A549 (cell line): ENCODE measurements at regions not wholly inside any gene's neighbourhood (a gene's known extent, or its start where the extent isn't known, plus 50 kb on each side); places are given as distances from the start of the nearest gene placed in this dataset.

Experiments used
- ATAC-seq, 2 experiments: fragments of 200-7000 bp in 1 of 2; fragments of >200 bp in 1 of 2; cut with Nextera tagmentation in 1 of 2; cut with Tn5 transposase in 1 of 2; 3 replicates each; pipeline versions ENCODE4 v1.8.0 to v1.9.1; 2018 to 2020; ENCODE audit warnings: mild to moderate bottlenecking in 1 of 2, moderate library complexity in 1 of 2
- CTCF ChIA-PET: fragments of 300-600 bp; sonication (Branson Sonifier 250); formaldehyde crosslinking; extraction: SDS; loops from one replicate; lab custom pipeline; 2021; ENCODE audit warnings: antibody characterized with exemption, inconsistent platforms; lab: Yijun Ruan, JAX
- POLR2A ChIA-PET: fragments of 350-600 bp; formaldehyde crosslinking; extraction: SDS; loops from one replicate; lab custom pipeline; 2021; ENCODE audit warnings: antibody characterized with exemption, inconsistent platforms; lab: Yijun Ruan, JAX
- DNase-seq, 2 experiments: peaks; one replicate each; pipeline versions ENCODE4 v3.0.0 to v3.0.0-alpha.2; 2011 to 2016; ENCODE audit warnings: low read depth in 1 of 2, low spot score in 1 of 2
- FAIRE-seq: peaks from 2 replicates; lab custom pipeline; 2011; peaks lifted over from hg19 to GRCh38; lab: Jason Lieb, UNC
- H3K27ac ChIP-seq, 2 experiments: fragments of >200 bp; sonication (Bioruptor Twin); formaldehyde crosslinking; 3 replicates each; pipeline ENCODE4 v1.5.1; 2016 to 2017
- H3K4me1 ChIP-seq: fragments of >200 bp; sonication (Bioruptor Twin); formaldehyde crosslinking; 3 replicates; pipeline ENCODE4 v1.6.1; 2016
- H3K4me2 ChIP-seq: fragments of >200 bp; sonication (Bioruptor Twin); formaldehyde crosslinking; 3 replicates; pipeline ENCODE4 v1.6.1; 2016
- H3K4me3 ChIP-seq: fragments of >200 bp; sonication (Bioruptor Twin); formaldehyde crosslinking; 3 replicates; pipeline ENCODE4 v1.5.1; 2016
- H3K9me3 ChIP-seq: fragments of >200 bp; sonication (Bioruptor Twin); formaldehyde crosslinking; 3 replicates; pipeline ENCODE4 v1.6.1; 2016
- BHLHE40 ChIP-seq: IDR thresholded peaks from 2 replicates; pipeline ENCODE4 v1.6.1; 2012; ENCODE audit warnings: low read depth, low read length, inconsistent platforms
- CHD2 ChIP-seq: fragments of 150-350 bp; IDR thresholded peaks from 2 replicates; pipeline ENCODE4 v1.6.1; 2014; ENCODE audit warnings: low read length; ENCODE audit not compliant: partially characterized antibody
- ESRRA ChIP-seq: fragments of 150-350 bp; IDR thresholded peaks from 2 replicates; pipeline ENCODE4 v1.6.1; 2014; ENCODE audit warnings: mild to moderate bottlenecking, low read length, borderline replicate concordance
- FOSB ChIP-seq: fragments of 250-450 bp; sonication (Bioruptor Pico); IDR thresholded peaks from 2 replicates; pipeline ENCODE4 v1.5.0; 2020; ENCODE audit warnings: mild to moderate bottlenecking, moderate library complexity
- HDAC2 ChIP-seq: fragments of 200-600 bp; sonication (generic); IDR thresholded peaks from 2 replicates; pipeline ENCODE4 v1.6.1; 2016
- HOXA7 ChIP-seq: fragments of 250-450 bp; sonication (Bioruptor Pico); IDR thresholded peaks from 2 replicates; pipeline ENCODE4 v1.5.0; 2020; ENCODE audit warnings: mild to moderate bottlenecking, moderate library complexity
- HOXB5 ChIP-seq: fragments of 250-450 bp; sonication (Bioruptor Pico); IDR thresholded peaks from 2 replicates; pipeline ENCODE4 v1.5.0; 2020; ENCODE audit warnings: mild to moderate bottlenecking, moderate library complexity
- JUN ChIP-seq, 2 experiments: fragments of >200 bp; sonication (Bioruptor Twin); formaldehyde crosslinking; IDR thresholded peaks; 2 replicates in 1 of 2; 3 replicates in 1 of 2; pipeline ENCODE4 v1.6.1; 2016 to 2017
- MAZ ChIP-seq: fragments of 150-350 bp; IDR thresholded peaks from 2 replicates; pipeline ENCODE4 v1.6.1; 2014; ENCODE audit warnings: antibody characterized with exemption, low read depth, low read length, borderline replicate concordance
- MYC ChIP-seq: IDR thresholded peaks from 2 replicates; pipeline ENCODE4 v1.6.1; 2012; ENCODE audit warnings: mild to moderate bottlenecking, inconsistent platforms, low read length, improper control_type of control experiment, borderline replicate concordance
- NPAS2 ChIP-seq: fragments of 250-450 bp; sonication (Bioruptor Pico); IDR thresholded peaks from 2 replicates; pipeline ENCODE4 v1.8.0; 2022; ENCODE audit warnings: mild to moderate bottlenecking, moderate library complexity, borderline replicate concordance
- NR3C1 ChIP-seq: fragments of >200 bp; sonication (Bioruptor Twin); formaldehyde crosslinking; IDR thresholded peaks from 3 replicates; pipeline ENCODE4 v1.6.1; 2017
- POLR2A ChIP-seq: IDR thresholded peaks from 2 replicates; pipeline ENCODE4 v1.6.1; 2012; ENCODE audit warnings: mild to moderate bottlenecking, low read length
- POLR2AphosphoS2 ChIP-seq: conservative IDR thresholded peaks from 2 replicates; pipeline ENCODE4 v1.6.1; 2012; ENCODE audit warnings: low read length, improper control_type of control experiment, inconsistent platforms
- RAD21 ChIP-seq, 2 experiments: fragments of >200 bp in 1 of 2; sonication (Bioruptor Twin) in 1 of 2; formaldehyde crosslinking in 1 of 2; IDR thresholded peaks in 1 of 2; conservative IDR thresholded peaks in 1 of 2; 2 replicates in 1 of 2; 3 replicates in 1 of 2; pipeline ENCODE4 v1.6.1; 2012 to 2018; ENCODE audit warnings: inconsistent platforms in 1 of 2
- SMC3 ChIP-seq: fragments of >200 bp; sonication (Bioruptor Twin); formaldehyde crosslinking; IDR thresholded peaks from 3 replicates; pipeline ENCODE4 v1.6.1; 2018; ENCODE audit warnings: inconsistent platforms
- SREBF2 ChIP-seq: fragments of 450-650 bp; IDR thresholded peaks from 2 replicates; pipeline ENCODE4 v1.6.1; 2014; ENCODE audit warnings: mild to moderate bottlenecking, moderate library complexity
- ZC3H11A ChIP-seq: fragments of 450-650 bp; IDR thresholded peaks from 2 replicates; pipeline ENCODE4 v1.6.1; 2014; ENCODE audit warnings: antibody characterized with exemption, mild to moderate bottlenecking
- ZSCAN20 ChIP-seq: fragments of 250-450 bp; sonication (Bioruptor Pico); IDR thresholded peaks from 2 replicates; pipeline ENCODE4 v1.8.0; 2022; ENCODE audit warnings: mild to moderate bottlenecking, moderate library complexity
- WGBS: methylation state at CpG from one replicate; pipeline ENCODE4 v1.1.6; 2017; ENCODE audit errors: missing lambda C conversion rate; 5-methylcytosine and 5-hydroxymethylcytosine counted together
- TF ChIP-seq, protein P1 (sequence below): fragments of >200 bp; sonication (Bioruptor Twin); formaldehyde crosslinking; IDR thresholded peaks from 2 replicates; pipeline ENCODE4 v1.6.1; 2016
- TF ChIP-seq, protein P2 (sequence below): IDR thresholded peaks from 2 replicates; pipeline ENCODE4 v1.6.1; 2012
- TF ChIP-seq, protein P3 (sequence below): fragments of >200 bp; sonication (Bioruptor Twin); formaldehyde crosslinking; IDR thresholded peaks from 3 replicates; pipeline ENCODE4 v1.5.1; 2016
- TF ChIP-seq, protein P4 (sequence below): fragments of >200 bp; sonication (Bioruptor Twin); formaldehyde crosslinking; IDR thresholded peaks from 3 replicates; pipeline ENCODE4 v1.6.1; 2016
- TF ChIP-seq, protein P5 (sequence below): fragments of 250-450 bp; sonication (Bioruptor Pico); IDR thresholded peaks from 2 replicates; pipeline ENCODE4 v1.5.0; 2020; ENCODE audit warnings: low read depth, mild to moderate bottlenecking, moderate library complexity
- TF ChIP-seq, protein P6 (sequence below): fragments of 150-350 bp; IDR thresholded peaks from 2 replicates; pipeline ENCODE4 v1.6.1; 2014; ENCODE audit warnings: low read depth, mild to moderate bottlenecking, low read length

DNA sequence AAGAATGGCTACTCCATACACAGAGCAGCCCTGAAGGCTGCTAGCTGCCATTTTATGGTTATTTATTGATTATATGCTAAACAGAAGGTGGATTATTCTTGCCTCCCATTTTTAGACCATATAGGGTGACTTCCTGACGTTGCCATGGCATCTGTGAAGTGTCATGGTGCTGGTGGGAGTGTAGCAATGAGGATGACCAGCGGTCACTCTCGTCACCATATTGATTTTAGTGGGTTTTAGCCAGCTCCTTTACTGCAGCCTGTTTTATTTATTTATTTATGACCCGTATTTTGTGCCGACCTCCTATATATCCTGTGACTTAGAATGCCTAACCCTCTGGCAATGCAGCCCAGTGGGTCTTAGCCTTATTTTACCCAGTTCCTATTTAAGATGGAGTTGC is 553.9 kb downstream of the TNS1 start:
- CTCF ChIA-PET, result no interaction called here
- Histone ChIP-seq H3K9me3 (no peaks in the 10 kb centered on the region), H3K4me1 (peaks cover 14% of the 10 kb centered on the region), H3K27ac (no peak overlapping the region)
- WGBS, result 67% methylated on average over 5 of the region's 5 CpGs
- ATAC-seq (no peak), FAIRE-seq (no peak)
- TF ChIP-seq ZSCAN20 (CRISPR knock-in tag), result no peak
- TF ChIP-seq, all 56 proteins: peak for 0
- no peak overlapping the region for H3K4me2 ChIP-seq
- POLR2A ChIA-PET, result no interaction called here
- DNase-seq, result no peak
- no peak overlapping the region for H3K4me3 ChIP-seq

DNA sequence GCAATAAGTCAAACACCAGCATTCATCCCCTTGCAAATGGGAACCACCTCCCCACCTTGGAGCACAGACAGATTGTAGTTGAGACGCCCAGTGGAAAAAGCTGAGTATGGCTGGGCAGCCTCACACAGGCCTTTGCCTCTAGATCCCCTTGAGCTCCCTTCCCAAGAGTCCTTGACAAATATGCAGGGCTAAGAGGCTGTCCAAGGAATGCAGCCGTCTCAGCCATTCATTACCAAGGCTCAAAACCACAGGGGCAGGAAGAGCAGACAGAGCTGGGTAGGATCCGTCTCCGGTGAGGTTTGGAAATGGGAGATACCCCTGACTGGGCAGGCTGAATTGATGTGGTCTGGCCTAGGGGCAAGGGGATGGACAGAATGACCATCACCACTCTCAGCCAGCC is 557.1 kb downstream of the TNS1 start:
- ChIA-PET POLR2A (no interaction called here), CTCF (no interaction called here)
- no peak overlapping the region for H3K4me3 ChIP-seq
- FAIRE-seq (no peak), DNase-seq (no peak), ATAC-seq (no peak)
- 82% methylated on average over 3 of the region's 4 CpGs for WGBS
- no peak overlapping the region for H3K4me2 ChIP-seq
- TF ChIP-seq CHD2 (no peak), ZSCAN20 (CRISPR knock-in tag) (no peak), MYC (no peak), BHLHE40 (no peak)
- no peaks in the 10 kb centered on the region for H3K4me1 ChIP-seq
- no peaks in the 10 kb centered on the region for H3K9me3 ChIP-seq
- H3K27ac ChIP-seq, result no peak overlapping the region

DNA sequence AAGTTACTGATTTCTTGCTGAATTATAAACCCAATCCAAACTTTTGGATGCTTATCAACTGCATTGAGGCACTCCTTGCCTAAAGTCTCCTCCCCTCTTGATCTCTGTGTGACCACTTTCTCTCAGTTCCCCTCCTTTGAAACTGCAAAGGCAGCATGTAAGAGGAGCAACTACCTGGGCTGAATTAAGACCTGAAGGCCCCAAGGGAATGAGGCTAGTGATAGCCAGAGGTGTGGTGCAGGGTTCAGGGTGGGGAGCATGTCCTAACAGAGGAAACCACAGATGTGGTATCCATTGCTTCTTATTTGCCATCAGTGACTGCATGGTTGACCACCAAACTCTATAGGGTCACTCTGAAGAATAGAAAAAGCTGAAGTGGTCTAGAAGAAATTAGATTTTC is 557.9 kb downstream of the TNS1 start:
- TF ChIP-seq MAZ (no peak), NPAS2 (CRISPR knock-in tag) (no peak), ZC3H11A (no peak), SMC3 (no peak)
- TF ChIP-seq, protein P1, sequence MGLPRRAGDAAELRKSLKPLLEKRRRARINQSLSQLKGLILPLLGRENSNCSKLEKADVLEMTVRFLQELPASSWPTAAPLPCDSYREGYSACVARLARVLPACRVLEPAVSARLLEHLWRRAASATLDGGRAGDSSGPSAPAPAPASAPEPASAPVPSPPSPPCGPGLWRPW, result no peak
- TF ChIP-seq, protein P2, sequence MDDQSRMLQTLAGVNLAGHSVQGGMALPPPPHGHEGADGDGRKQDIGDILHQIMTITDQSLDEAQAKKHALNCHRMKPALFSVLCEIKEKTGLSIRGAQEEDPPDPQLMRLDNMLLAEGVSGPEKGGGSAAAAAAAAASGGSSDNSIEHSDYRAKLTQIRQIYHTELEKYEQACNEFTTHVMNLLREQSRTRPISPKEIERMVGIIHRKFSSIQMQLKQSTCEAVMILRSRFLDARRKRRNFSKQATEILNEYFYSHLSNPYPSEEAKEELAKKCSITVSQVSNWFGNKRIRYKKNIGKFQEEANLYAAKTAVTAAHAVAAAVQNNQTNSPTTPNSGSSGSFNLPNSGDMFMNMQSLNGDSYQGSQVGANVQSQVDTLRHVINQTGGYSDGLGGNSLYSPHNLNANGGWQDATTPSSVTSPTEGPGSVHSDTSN, result no peak
- TF ChIP-seq, protein P3, sequence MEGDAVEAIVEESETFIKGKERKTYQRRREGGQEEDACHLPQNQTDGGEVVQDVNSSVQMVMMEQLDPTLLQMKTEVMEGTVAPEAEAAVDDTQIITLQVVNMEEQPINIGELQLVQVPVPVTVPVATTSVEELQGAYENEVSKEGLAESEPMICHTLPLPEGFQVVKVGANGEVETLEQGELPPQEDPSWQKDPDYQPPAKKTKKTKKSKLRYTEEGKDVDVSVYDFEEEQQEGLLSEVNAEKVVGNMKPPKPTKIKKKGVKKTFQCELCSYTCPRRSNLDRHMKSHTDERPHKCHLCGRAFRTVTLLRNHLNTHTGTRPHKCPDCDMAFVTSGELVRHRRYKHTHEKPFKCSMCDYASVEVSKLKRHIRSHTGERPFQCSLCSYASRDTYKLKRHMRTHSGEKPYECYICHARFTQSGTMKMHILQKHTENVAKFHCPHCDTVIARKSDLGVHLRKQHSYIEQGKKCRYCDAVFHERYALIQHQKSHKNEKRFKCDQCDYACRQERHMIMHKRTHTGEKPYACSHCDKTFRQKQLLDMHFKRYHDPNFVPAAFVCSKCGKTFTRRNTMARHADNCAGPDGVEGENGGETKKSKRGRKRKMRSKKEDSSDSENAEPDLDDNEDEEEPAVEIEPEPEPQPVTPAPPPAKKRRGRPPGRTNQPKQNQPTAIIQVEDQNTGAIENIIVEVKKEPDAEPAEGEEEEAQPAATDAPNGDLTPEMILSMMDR, result no peak
- TF ChIP-seq, protein P4, sequence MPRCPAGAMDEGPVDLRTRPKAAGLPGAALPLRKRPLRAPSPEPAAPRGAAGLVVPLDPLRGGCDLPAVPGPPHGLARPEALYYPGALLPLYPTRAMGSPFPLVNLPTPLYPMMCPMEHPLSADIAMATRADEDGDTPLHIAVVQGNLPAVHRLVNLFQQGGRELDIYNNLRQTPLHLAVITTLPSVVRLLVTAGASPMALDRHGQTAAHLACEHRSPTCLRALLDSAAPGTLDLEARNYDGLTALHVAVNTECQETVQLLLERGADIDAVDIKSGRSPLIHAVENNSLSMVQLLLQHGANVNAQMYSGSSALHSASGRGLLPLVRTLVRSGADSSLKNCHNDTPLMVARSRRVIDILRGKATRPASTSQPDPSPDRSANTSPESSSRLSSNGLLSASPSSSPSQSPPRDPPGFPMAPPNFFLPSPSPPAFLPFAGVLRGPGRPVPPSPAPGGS, result no peak
- H3K4me1 ChIP-seq, result no peaks in the 10 kb centered on the region
- no peaks in the 10 kb centered on the region for H3K9me3 ChIP-seq
- no peak overlapping the region for H3K4me2 ChIP-seq
- H3K27ac ChIP-seq, result no peak overlapping the region
- CTCF ChIA-PET, result no interaction called here
- ATAC-seq, result no peak
- DNase-seq, result no peak
- POLR2A ChIA-PET, result no interaction called here
- no peak for FAIRE-seq
- H3K4me3 ChIP-seq, result no peak overlapping the region

DNA sequence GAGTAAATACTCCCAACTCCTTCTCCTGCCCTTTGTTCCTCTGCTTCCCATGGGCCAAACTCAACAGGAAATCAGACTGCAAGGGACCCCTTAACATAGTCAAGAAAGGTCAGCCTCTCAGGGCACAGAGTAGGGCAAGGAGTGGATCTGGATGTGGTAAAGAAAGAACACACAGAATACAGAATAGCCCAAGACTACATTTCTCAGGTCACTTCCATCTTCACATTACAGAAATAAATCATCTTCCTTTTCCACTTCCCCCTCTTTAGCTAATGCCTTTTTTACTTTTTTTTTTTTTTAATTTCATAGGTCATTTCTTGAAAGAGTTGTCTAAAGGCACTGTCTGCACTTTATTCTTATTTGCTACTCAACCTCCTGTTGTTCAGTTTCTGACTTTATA is 558.3 kb downstream of the TNS1 start:
- no peak for ATAC-seq
- DNase-seq, result no peak
- no peak overlapping the region for H3K4me2 ChIP-seq
- H3K4me3 ChIP-seq, result no peak overlapping the region
- TF ChIP-seq POLR2A (no peak), JUN (IDR thresholded peaks at IDR 0.05) (no peak), HOXA7 (CRISPR knock-in tag) (no peak), HDAC2 (no peak), HOXB5 (CRISPR knock-in tag) (no peak), POLR2AphosphoS2 (no peak), RAD21 (conservative IDR thresholded peaks at IDR 0.05 in 1 of 2, IDR thresholded peaks at IDR 0.05 in 1 of 2) (no peak), SREBF2 (no peak), ESRRA (no peak), FOSB (CRISPR knock-in tag) (no peak), NR3C1 (no peak)
- TF ChIP-seq, protein P5, sequence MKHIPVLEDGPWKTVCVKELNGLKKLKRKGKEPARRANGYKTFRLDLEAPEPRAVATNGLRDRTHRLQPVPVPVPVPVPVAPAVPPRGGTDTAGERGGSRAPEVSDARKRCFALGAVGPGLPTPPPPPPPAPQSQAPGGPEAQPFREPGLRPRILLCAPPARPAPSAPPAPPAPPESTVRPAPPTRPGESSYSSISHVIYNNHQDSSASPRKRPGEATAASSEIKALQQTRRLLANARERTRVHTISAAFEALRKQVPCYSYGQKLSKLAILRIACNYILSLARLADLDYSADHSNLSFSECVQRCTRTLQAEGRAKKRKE, result no peak
- TF ChIP-seq, protein P6, sequence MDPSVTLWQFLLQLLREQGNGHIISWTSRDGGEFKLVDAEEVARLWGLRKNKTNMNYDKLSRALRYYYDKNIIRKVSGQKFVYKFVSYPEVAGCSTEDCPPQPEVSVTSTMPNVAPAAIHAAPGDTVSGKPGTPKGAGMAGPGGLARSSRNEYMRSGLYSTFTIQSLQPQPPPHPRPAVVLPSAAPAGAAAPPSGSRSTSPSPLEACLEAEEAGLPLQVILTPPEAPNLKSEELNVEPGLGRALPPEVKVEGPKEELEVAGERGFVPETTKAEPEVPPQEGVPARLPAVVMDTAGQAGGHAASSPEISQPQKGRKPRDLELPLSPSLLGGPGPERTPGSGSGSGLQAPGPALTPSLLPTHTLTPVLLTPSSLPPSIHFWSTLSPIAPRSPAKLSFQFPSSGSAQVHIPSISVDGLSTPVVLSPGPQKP, result no peak
- no peaks in the 10 kb centered on the region for H3K9me3 ChIP-seq
- FAIRE-seq, result no peak
- ChIA-PET CTCF (no interaction called here), POLR2A (no interaction called here)
- H3K4me1 ChIP-seq, result no peaks in the 10 kb centered on the region
- H3K27ac ChIP-seq, result no peak overlapping the region
